Astrocyte of the spinal cord (primary cell): ENCODE measurements at regions not wholly inside any gene's neighbourhood (a gene's known extent, or its start where the extent isn't known, plus 50 kb on each side); places are given as distances from the start of the nearest gene placed in this dataset.

Source experiments
- DNase-seq: peaks from one replicate; pipeline ENCODE4 v3.0.0; 2011; ENCODE audit warnings: low read depth, low spot score
- H3K4me3 ChIP-seq: 2 replicates; pipeline ENCODE4 v1.5.1; 2011; ENCODE audit warnings: low read depth, mild to moderate bottlenecking, low read length, moderate library complexity
- CTCF ChIP-seq: IDR thresholded peaks from 2 replicates; pipeline ENCODE4 v1.5.1; 2012; ENCODE audit warnings: low read depth, mild to moderate bottlenecking, low read length, inconsistent platforms
- in situ Hi-C: cut with HindIII; loops from 2 replicates; pipeline ENCODE4 v1.10.0; 2017; ENCODE audit warnings: low sequenced_read_pairs

DNA sequence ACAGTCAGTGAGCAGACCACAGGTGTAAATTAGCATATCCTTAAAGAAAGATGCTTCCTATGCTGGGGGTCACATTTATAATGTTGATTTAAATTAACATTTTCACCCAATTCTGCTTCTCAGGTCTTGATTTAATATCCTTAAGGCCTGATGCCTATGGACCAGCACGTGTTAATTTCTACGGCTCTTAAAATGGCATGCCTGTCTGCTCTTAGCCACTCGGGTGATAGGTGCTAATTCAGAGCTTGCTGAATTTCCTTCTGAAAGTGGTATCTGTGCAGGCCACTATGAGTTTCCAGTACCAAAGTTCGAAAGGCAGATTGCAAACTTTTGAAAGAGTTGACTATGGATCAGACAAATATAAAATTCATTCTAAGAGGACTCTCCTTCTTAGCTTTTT, 487.4 kb upstream of the ADGRL2 start:
- H3K4me3 ChIP-seq: no peak overlapping the region
- no peak for DNase-seq
- TF ChIP-seq CTCF: no peak
- in situ Hi-C loops: no loop called here

GRCh38 chr1:81312272-81312754, 488.4 kb upstream of the ADGRL2 start:
- no peak for DNase-seq
- in situ Hi-C loops: no loop called here
- TF ChIP-seq CTCF: no peak
- H3K4me3 ChIP-seq: no peak overlapping the region

- no peak for DNase-seq
- no peak for TF ChIP-seq CTCF
- in situ Hi-C loops: no loop called here
- H3K4me3 ChIP-seq: no peak overlapping the region
Observed at GRCh38 chr1:81310250-81310649, 490.5 kb upstream of the ADGRL2 start.

GRCh38 chr1:81308191-81308590, 492.5 kb upstream of the ADGRL2 start:
- H3K4me3 ChIP-seq: no peak overlapping the region
- DNase-seq: no peak
- in situ Hi-C loops: no loop called here
- TF ChIP-seq CTCF: no peak

- no peak overlapping the region for H3K4me3 ChIP-seq
- DNase-seq: no peak
- in situ Hi-C loops: no loop called here
- no peak for TF ChIP-seq CTCF
Observed at GRCh38 chr1:81307786-81308185, 492.9 kb upstream of the ADGRL2 start.

DNA sequence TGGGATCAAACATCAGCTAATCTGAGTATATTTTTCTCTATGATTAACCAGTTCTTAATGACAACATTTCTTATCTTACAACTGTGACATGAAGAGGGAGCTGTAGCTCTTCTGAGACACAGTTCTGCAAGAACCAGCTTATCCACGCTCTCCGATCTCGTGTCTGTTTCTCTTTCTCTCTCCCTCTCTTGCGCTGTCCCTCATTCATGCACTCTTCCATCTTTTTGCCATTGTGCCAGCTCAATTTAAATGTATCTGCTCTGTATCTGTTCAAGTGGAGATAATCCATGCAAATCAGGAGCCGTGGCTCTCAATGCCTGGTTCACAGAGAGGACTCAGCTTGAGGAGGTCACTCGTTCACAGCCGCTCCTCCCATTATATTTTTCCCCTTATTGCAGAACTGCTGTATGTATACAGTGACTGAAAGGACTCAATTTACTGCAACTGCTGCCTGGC, 494.7 kb upstream of the ADGRL2 start:
- DNase-seq: peak; percentile 63
- in situ Hi-C loops: no loop called here
- H3K4me3 ChIP-seq: peak overlapping the region; percentile 48
- peak; percentile 31 for TF ChIP-seq CTCF

- no peak overlapping the region for H3K4me3 ChIP-seq
- DNase-seq: peak; percentile 36
- no peak for TF ChIP-seq CTCF
- in situ Hi-C loops: no loop called here
Observed at GRCh38 chr1:81304187-81304586, 496.5 kb upstream of the ADGRL2 start.
